ENCODE measurements at regions not wholly inside any gene's neighbourhood (a gene's known extent, or its start where the extent isn't known, plus 50 kb on each side); places are given as distances from the start of the nearest gene placed in this dataset.
"Not testable (repeated sequence)": the region's sequence is repeated elsewhere in the genome, so short reads cannot be mapped to it uniquely, and the experiment has no call there.

GRCh38 chr4:134510544-134510943, 309.0 kb upstream of the PABPC4L start:
- DNase-seq (ENCODE audit: low spot score) = no peak

DNA sequence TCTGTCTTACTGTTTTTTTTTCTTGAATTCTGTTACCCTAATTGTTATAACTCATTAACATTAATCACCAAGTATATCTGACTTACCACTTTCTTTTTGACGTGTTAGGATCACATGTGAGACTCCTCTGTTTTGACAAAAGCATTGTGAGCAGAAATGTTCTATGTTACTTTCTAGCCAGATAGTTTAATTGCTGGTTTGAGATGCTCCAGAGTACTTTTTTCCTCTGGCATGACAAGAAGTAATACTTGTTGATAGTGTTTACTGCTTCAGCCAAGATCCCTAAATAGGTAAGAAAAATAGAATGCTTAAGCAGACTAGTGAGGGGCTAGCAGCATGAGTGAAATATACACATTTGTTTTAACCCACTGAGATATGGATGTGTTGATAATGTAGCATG, 303.9 kb upstream of the PABPC4L start:
- peak; percentile 73 for DNase-seq (ENCODE audit: low spot score)

DNA sequence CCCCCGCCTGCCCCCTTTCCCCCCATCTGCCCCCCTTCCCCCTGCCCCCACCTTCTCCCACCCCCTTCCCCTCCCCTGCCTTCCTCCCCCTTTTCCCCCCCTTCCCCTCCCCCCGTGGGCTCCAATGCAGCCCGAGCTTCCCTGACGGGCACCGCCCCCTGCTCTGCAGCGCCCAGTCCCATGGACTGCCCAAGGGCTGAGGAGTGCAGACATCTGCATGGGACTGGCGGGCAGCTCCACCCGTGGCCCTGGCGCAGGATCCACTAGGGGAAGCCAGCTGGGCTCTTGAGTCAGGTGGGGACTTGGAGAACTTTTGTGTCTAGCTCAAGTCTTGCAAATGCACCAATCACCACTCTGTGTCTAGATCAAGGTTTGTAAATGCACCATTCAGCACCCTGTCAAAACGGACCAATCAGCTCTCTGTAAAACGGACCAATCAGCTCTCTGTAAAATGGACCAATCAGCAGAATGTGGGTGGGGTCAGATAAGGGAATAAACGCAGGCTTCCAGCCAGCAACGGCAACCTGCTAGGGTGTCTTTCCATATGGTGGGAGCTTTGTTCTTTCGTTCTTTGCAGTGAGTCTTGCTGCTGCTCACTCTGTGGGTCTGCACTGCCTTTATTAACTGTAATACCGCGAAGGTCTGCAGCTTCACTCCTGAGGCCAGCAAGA, 300.5 kb upstream of the PABPC4L start:
- DNase-seq (ENCODE audit: low spot score) = no peak

DNA sequence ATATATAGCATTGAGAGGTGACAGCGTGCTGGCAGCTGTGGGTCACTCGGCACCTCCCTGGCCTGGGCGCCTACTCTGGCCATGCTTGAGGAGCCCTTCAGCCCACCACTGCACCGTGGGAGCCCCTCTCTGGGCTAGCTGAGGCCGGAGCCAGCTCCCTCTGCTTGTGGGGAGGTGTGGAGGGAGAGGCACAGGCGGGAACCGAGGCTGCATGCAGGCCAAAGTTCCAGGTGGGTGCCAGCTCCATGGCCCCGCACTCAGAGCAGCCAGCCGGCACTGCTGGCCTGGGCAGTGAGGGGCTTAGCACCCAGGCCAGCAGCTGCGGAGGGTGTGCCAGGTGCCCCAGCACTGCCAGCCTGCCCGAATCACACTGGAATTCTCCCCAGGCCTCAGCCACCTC, 299.9 kb upstream of the PABPC4L start:
- not testable (repeated sequence) for DNase-seq (ENCODE audit: low spot score)

GRCh38 chr4:134499074-134499473, 297.5 kb upstream of the PABPC4L start:
- DNase-seq (ENCODE audit: low spot score) = peak; percentile 46

GRCh38 chr4:134490863-134491262, 289.3 kb upstream of the PABPC4L start:
- DNase-seq (ENCODE audit: low spot score) = no peak

DNA sequence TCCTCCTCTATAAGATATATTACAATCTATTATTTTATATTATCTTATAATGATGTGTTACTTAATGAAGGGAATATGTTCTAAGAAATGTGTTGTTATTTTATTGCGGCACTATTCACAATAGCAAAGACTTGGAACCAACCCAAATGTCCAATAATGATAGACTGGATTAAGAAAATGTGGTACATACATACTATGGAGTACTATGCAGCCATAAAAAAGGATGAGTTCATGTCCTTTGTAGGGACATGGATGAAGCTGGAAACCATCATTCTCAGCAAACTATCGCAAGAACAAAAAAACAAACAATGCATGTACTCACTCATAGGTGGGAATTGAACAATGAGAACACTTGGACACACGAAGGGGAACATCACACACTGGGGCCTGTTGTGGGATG, 281.9 kb upstream of the PABPC4L start:
- not testable (repeated sequence) for DNase-seq (ENCODE audit: low spot score)

GRCh38 chr4:134471569-134471968, 270.0 kb upstream of the PABPC4L start:
- DNase-seq (ENCODE audit: low spot score) = no peak

- peak; percentile 3 for DNase-seq (ENCODE audit: low spot score)
Measured at GRCh38 chr4:134470544-134470943, 269.0 kb upstream of the PABPC4L start.

DNA sequence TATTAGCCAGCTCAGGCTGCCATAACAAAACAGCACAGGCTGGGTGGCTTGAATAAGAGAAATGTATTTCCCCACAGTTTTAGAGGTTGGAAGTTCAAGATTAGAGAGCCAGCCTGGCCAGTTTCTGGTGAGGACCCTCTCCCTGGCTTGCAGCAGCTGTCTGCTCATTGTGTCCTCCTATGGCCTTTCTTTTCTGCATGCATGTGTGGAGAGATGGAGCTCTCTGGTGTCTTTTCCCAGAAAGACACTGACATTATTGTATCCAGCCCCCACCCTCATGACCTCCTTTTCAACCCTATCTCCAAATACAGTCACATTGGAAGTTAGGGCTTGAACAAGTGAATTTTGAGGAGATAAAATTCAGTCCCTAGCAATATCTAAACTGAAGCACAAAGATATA, 263.8 kb upstream of the PABPC4L start:
- DNase-seq (ENCODE audit: low spot score) = no peak

DNA sequence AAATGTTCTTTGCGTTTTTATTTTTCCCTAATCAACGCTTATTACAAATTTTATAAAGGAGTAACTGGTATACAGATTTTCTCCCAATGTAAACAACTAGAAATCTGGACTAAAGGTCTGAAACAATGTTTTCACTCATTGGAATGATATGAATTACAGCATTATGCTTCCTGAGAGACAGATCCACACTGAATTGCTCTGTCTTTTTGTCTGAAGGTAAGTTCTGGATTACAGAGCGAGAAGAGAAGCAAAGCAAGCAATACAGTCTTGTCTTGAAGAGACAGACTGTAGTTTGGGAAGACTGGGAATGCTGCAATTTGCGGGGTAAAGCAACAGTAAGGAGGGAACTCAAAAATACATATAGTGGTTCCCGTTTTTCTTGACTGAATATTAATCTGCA, 262.2 kb upstream of the PABPC4L start:
- DNase-seq (ENCODE audit: low spot score) = no peak

- DNase-seq (ENCODE audit: low spot score) = no peak
Measured at GRCh38 chr4:134426821-134427220, 225.2 kb upstream of the PABPC4L start.

- no peak for DNase-seq (ENCODE audit: low spot score)
Measured at GRCh38 chr4:134425756-134426155, 224.2 kb upstream of the PABPC4L start.

DNA sequence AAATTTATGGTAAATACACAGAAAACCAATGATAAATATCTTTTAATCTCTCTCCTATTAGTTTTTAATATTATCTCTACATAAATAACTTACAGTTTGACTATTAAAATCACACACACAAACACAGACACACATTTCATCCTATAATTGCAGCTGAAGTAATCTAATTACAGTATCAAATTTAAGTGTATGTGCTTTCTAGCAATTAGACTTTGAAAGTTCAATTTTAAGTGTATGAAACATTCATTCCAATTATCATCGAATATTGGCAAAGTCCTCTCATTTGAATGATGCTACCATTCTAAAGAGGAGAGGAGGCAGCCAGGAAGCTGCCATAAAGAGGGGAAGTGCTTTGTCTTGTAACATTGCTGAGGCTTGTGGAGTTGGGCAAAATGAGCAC, 221.2 kb upstream of the PABPC4L start:
- DNase-seq (ENCODE audit: low spot score) = no peak

DNA sequence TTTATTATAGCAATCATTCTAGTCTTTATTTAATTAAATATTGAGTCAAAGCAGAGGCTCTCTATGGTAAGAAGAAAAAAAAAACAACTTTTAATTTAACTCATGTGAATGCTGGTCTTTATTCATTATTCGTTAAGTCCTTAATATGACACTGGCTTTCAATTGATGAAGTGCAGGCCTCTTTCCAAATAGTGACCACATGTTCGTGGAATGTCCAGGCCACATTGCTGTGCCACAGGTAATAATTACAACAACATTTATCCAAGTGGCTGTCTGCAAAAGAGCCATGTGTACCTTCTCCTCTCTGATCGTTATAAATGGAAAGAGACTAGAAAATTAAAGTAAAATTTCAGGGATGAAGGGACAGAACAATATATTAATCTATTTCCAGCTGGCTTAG, 220.1 kb upstream of the PABPC4L start:
- peak; percentile 8 for DNase-seq (ENCODE audit: low spot score)

DNA sequence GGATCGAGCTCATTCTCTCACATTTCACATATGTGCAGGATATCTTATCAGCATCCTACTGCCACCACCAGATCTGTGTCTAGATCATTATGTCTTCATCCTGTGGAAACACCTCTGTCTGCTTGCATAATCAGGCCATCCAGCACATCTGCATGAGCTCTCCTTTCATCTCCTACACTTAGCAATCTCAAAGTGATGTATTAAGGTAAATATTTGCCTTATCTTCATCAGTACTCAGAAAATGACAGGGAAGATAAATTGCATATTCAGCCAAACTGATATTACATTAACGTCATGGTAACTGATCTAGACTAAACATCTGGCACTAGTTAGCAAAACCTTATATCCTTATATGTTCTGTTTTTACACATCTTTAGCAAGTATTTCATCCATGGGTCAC, 207.3 kb upstream of the PABPC4L start:
- DNase-seq (ENCODE audit: low spot score) = peak; percentile 33

- no peak for DNase-seq (ENCODE audit: low spot score)
Measured at GRCh38 chr4:134401798-134402197, 200.2 kb upstream of the PABPC4L start.

DNA sequence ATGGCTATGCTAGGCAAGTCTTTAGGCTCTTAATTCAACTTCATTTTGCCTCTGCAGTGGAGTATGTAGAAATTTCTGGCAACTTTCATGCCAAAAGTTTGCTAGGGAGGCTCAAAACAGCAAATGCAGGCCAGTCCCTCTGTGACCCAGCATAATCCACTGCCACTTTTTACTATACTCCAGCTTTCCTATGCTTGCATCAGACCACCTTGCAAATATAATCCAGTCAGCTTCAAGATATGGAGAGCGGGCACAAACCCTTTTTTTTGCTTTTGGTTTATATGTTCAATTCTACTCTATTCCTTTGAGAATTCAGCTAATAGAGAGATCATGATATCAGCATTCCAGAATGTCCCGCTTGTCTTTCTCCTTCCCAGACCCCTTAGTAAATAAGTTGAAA, 192.0 kb upstream of the PABPC4L start:
- DNase-seq (ENCODE audit: low spot score) = no peak

DNA sequence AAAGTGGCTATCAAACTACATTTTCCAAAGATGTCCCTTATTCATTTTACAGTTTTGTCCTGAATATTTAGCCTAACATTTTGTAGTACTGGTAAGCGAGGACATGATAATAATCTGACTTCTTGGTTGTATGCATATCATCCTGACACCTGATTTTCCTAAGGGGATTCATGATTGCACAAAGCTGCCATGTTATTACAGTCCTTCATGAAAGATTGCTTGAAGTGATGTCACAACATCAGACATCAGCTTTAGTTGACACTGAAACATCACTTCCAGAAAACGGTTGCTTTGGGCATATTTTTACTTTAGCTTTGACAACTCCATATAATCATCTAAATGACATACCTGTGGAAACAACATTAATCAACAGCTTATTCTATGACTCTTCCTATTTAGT, 188.7 kb upstream of the PABPC4L start:
- DNase-seq (ENCODE audit: low spot score) = no peak

DNA sequence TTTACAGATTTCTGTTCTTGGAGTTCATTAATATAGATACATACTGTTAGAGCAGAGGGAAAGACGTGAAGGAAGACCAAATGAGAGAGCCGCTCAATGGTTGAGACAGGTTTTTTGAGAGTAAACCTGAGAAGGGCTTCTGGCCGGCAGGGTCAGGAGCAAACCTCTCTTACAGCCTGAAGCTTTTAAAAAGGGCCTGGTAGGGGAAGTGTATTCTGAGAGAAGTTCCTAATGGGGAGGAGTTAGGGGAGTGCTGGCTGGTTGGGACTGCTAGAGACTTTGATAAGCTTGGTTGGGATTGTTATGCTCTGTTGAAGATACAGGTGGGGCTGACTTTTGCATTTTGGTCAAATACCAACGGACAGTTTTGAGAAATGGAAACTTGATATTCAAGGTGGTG, 186.8 kb upstream of the PABPC4L start:
- no peak for DNase-seq (ENCODE audit: low spot score)

- no peak for DNase-seq (ENCODE audit: low spot score)
Measured at GRCh38 chr4:134382478-134383227, 181.1 kb upstream of the PABPC4L start.

- DNase-seq (ENCODE audit: low spot score) = no peak
Measured at GRCh38 chr4:134375775-134376174, 174.2 kb upstream of the PABPC4L start.

DNA sequence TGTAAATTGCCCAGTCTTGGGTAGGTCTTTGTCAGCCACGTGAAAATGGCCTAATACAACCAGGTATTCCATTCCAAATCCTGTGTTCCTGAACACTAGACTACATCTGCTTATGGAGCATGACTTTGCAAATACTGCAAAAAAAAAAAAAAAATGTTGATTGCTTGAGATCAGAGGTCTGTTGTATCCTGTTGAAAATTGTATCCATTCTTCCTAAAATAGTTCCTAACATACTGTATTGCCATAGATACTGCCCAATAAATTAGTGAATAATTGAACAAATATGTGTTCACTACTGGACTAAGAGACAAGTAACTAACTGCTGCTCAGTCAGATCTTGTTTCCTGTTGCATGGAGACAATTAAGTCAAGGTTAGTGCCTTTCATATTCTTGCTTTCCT, 164.3 kb upstream of the PABPC4L start:
- no peak for DNase-seq (ENCODE audit: low spot score)

Data from umbilical cord (tissue), 1 donor.